ENCODE measurements at regions not wholly inside any gene's neighbourhood (a gene's known extent, or its start where the extent isn't known, plus 50 kb on each side); places are given as distances from the start of the nearest gene placed in this dataset.

GRCh38 chr10:88058750-88059149 is 195.3 kb downstream of the PTEN start:
- no peak overlapping the region for H3K27ac Mint-ChIP-seq
- DNase-seq: no peak
- H3K36me3 Mint-ChIP-seq (ENCODE audit: low read depth): no peaks in the 10 kb centered on the region
- no peak for TF ChIP-seq CTCF (IDR thresholded peaks at IDR 0.05)
- no peaks in the 10 kb centered on the region for H3K9me3 Mint-ChIP-seq
- H3K27me3 Mint-ChIP-seq (ENCODE audit: insufficient read depth): no peaks in the 10 kb centered on the region
- H3K4me3 Mint-ChIP-seq: no peak overlapping the region
- H3K4me1 Mint-ChIP-seq (ENCODE audit: low read depth): peaks cover 17% of the 10 kb centered on the region

GRCh38 chr10:88059190-88059589 is 195.8 kb downstream of the PTEN start:
- peaks cover 22% of the 10 kb centered on the region for H3K4me1 Mint-ChIP-seq (ENCODE audit: low read depth)
- DNase-seq: no peak
- no peak overlapping the region for H3K4me3 Mint-ChIP-seq
- no peaks in the 10 kb centered on the region for H3K27me3 Mint-ChIP-seq (ENCODE audit: insufficient read depth)
- no peaks in the 10 kb centered on the region for H3K9me3 Mint-ChIP-seq
- no peaks in the 10 kb centered on the region for H3K36me3 Mint-ChIP-seq (ENCODE audit: low read depth)
- no peak overlapping the region for H3K27ac Mint-ChIP-seq
- TF ChIP-seq CTCF (IDR thresholded peaks at IDR 0.05): no peak

- TF ChIP-seq CTCF (IDR thresholded peaks at IDR 0.05): no peak
- Mint-ChIP-seq H3K27ac (no peak overlapping the region), H3K9me3 (no peaks in the 10 kb centered on the region), H3K4me3 (no peak overlapping the region), H3K4me1 (ENCODE audit: low read depth) (peaks cover 37% of the 10 kb centered on the region), H3K36me3 (ENCODE audit: low read depth) (no peaks in the 10 kb centered on the region), H3K27me3 (ENCODE audit: insufficient read depth) (no peaks in the 10 kb centered on the region)
- DNase-seq: no peak
These were observed 197.3 kb downstream of the PTEN start for GRCh38 chr10:88060762-88061161.

- H3K27me3 Mint-ChIP-seq (ENCODE audit: insufficient read depth): no peaks in the 10 kb centered on the region
- H3K36me3 Mint-ChIP-seq (ENCODE audit: low read depth): no peaks in the 10 kb centered on the region
- H3K9me3 Mint-ChIP-seq: no peaks in the 10 kb centered on the region
- H3K4me3 Mint-ChIP-seq: no peak overlapping the region
- no peak for TF ChIP-seq CTCF (IDR thresholded peaks at IDR 0.05)
- peaks cover 38% of the 10 kb centered on the region for H3K4me1 Mint-ChIP-seq (ENCODE audit: low read depth)
- peak overlapping the region; percentile 68 for H3K27ac Mint-ChIP-seq
- DNase-seq: no peak
These were observed 199.0 kb downstream of the PTEN start for GRCh38 chr10:88062385-88062784.

DNA sequence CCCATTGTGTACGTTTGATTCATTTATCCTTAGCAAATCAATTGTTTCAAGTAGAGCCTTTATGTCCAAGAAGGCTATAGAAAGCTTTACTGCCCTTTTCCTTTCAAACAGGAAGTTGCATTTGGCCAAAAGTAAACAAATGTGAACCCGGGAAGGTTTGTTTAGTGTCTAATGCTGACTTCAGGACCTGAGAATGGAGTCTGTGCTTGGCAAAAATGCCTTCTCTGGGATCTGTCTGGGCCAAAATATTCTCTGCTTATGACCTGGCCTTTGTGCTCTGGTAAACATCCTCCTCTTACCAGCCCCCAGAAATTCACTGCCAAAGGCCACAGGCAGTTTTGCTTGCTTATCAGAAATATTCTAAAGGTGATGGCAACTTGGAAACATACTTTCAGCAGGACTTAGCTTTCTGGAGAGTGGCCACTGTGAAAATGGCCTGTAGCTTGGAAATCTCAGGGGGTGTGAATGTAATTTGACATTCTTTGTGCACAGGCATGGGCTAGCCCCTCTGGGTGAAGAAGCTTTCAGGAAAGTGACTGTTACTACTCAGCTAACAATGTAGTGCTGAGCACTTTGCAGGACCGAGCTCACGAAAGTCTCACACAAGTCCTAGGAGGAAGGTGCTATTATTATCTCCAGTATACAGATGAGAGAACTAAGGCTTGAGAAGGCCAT is 199.5 kb downstream of the PTEN start:
- TF ChIP-seq CTCF (IDR thresholded peaks at IDR 0.05): no peak
- Mint-ChIP-seq H3K36me3 (ENCODE audit: low read depth) (no peaks in the 10 kb centered on the region), H3K4me3 (peak overlapping the region; percentile 4; the same call in 1 of the 2 replicates), H3K27ac (peak overlapping the region; percentile 68), H3K9me3 (no peaks in the 10 kb centered on the region), H3K4me1 (ENCODE audit: low read depth) (peaks cover 38% of the 10 kb centered on the region), H3K27me3 (ENCODE audit: insufficient read depth) (no peaks in the 10 kb centered on the region)
- peak; percentile 49 for DNase-seq
